ENCODE measurements at regions not wholly inside any gene's neighbourhood (a gene's known extent, or its start where the extent isn't known, plus 50 kb on each side); places are given as distances from the start of the nearest gene placed in this dataset.

DNA sequence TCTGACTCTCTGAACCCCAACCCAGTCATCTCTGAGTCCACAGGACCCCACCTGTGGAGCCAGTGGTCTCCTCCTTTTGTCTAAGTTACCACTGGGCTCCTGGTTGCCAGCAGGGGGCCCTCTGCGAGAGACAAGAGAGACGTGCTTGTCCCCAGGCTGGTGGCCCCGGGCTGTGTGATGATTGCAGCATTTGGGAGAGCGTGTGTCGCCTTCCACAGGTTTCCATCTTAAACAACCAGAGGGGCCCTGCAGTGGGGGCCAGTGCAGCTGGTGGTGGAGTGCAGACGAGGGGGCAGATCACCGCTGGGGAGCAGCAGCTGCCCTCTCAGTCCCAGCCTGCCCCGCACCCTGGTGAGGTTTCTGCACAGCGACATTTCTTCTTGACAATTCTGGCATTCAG, 122.4 kb upstream of the PPP2R2D start:
- Histone ChIP-seq H3K27ac (ENCODE audit: low read depth in 1 of 2, low read length in 2 of 2) (no peak overlapping the region), H3K4me1 (ENCODE audit: insufficient read depth, low read length) (no peaks in the 10 kb centered on the region), H3K4me3 (ENCODE audit: low read length) (no peak overlapping the region), H3K9me3 (ENCODE audit: control insufficient read depth in 1 of 2, insufficient read depth in 1 of 2, low read length in 2 of 2) (peaks cover 26 to 68% of the 10 kb centered on the region in 2 experiments), H3K36me3 (ENCODE audit: insufficient read depth, low read length) (no peaks in the 10 kb centered on the region), H3K27me3 (ENCODE audit: control insufficient read depth in 1 of 2, insufficient read depth in 2 of 2, low read length in 2 of 2) (no peaks in the 10 kb centered on the region)
- H3K36me3 Mint-ChIP-seq (ENCODE audit: low read depth), result no peaks in the 10 kb centered on the region
- H3K4me3 Mint-ChIP-seq, result no peak overlapping the region
- ChIA-PET CTCF (no interaction called here), POLR2A (no interaction called here)
- peaks cover 9% of the 10 kb centered on the region for H3K27me3 Mint-ChIP-seq
- no peak for DNase-seq
- H3K27ac Mint-ChIP-seq, result no peak overlapping the region
- no peaks in the 10 kb centered on the region for H3K4me1 Mint-ChIP-seq (ENCODE audit: low read depth)
- peaks cover 11% of the 10 kb centered on the region for H3K9me3 Mint-ChIP-seq
- no peak for ATAC-seq (ENCODE audit: poor library complexity)
- TF ChIP-seq, protein P1, sequence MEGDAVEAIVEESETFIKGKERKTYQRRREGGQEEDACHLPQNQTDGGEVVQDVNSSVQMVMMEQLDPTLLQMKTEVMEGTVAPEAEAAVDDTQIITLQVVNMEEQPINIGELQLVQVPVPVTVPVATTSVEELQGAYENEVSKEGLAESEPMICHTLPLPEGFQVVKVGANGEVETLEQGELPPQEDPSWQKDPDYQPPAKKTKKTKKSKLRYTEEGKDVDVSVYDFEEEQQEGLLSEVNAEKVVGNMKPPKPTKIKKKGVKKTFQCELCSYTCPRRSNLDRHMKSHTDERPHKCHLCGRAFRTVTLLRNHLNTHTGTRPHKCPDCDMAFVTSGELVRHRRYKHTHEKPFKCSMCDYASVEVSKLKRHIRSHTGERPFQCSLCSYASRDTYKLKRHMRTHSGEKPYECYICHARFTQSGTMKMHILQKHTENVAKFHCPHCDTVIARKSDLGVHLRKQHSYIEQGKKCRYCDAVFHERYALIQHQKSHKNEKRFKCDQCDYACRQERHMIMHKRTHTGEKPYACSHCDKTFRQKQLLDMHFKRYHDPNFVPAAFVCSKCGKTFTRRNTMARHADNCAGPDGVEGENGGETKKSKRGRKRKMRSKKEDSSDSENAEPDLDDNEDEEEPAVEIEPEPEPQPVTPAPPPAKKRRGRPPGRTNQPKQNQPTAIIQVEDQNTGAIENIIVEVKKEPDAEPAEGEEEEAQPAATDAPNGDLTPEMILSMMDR (IDR thresholded peaks at IDR 0.05), result no peak
- intact Hi-C loops (cut with DNase I, micrococcal nuclease), result no loop called here

DNA sequence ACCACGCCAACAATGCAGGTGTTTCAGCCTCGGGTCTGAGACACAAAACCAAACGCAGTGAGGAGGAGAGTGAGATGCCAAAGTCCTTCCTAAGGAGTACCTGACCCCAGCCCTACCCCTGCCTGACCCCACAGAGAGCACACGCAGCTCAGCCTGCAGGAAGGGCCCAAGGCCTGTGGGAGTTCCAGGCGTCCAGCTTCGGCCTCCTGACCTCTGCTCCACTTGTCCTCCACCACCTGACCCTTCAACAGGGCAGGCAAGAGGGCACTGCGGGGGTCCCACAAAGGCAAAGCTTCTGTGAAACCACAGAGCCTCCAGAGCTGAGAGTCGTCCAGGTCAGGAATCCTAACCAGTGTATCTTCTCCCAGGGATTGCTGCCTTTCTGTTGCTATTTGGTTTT, 122.0 kb upstream of the PPP2R2D start:
- ATAC-seq (ENCODE audit: poor library complexity), result no peak
- CTCF ChIA-PET, result no interaction called here
- Histone ChIP-seq H3K27me3 (ENCODE audit: control insufficient read depth in 1 of 2, insufficient read depth in 2 of 2, low read length in 2 of 2) (no peaks in the 10 kb centered on the region), H3K4me3 (ENCODE audit: low read length) (no peak overlapping the region), H3K36me3 (ENCODE audit: insufficient read depth, low read length) (no peaks in the 10 kb centered on the region), H3K4me1 (ENCODE audit: insufficient read depth, low read length) (no peaks in the 10 kb centered on the region), H3K9me3 (ENCODE audit: control insufficient read depth in 1 of 2, insufficient read depth in 1 of 2, low read length in 2 of 2) (peaks cover 26 to 63% of the 10 kb centered on the region in 2 experiments), H3K27ac (ENCODE audit: low read depth in 1 of 2, low read length in 2 of 2) (no peak overlapping the region)
- peaks cover 9% of the 10 kb centered on the region for H3K27me3 Mint-ChIP-seq
- H3K4me1 Mint-ChIP-seq (ENCODE audit: low read depth), result no peaks in the 10 kb centered on the region
- H3K9me3 Mint-ChIP-seq, result peaks cover 11% of the 10 kb centered on the region
- POLR2A ChIA-PET, result no interaction called here
- DNase-seq, result no peak
- TF ChIP-seq, protein P1 (IDR thresholded peaks at IDR 0.05), result no peak
- H3K36me3 Mint-ChIP-seq (ENCODE audit: low read depth), result no peaks in the 10 kb centered on the region
- no peak overlapping the region for H3K4me3 Mint-ChIP-seq
- H3K27ac Mint-ChIP-seq, result no peak overlapping the region
- intact Hi-C loops (cut with DNase I, micrococcal nuclease), result no loop called here

DNA sequence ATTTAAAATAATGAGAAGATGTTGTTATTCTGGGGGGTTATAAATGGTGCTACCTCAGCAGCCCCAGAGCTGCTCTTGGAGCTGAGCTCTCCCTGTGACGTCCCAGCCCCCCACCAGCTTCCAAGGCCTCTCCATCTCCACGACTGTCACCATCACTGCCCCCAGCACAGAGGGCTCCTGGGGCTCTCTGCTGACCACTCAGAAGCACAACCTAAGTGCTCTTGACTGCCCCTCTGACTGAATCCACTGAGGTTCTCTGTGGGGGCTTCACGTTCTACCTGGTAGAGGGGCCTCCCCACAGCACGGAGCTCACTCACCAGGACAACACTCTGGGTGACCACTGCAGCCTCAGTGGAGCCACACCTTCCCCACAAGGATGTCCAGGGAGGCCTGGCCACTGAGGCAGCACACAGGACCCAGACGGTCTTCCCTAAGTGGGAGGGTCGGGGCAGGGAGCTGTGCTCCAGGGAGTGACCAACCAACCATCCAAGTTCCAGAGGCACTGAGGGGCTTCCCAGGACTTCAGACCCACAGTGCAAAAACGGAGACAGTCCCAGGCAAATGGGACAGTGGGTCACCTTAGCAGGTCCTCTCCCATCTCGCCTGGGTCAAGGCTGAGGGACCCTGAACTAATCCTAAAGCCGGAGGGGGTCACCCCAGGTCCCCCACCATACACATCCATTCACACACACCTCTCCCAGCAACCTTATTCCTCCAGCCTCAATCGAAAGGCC, 121.0 kb upstream of the PPP2R2D start:
- no peaks in the 10 kb centered on the region for H3K36me3 ChIP-seq (ENCODE audit: insufficient read depth, low read length)
- DNase-seq (no peak), ATAC-seq (ENCODE audit: poor library complexity) (no peak)
- H3K4me3 Mint-ChIP-seq, result no peak overlapping the region
- H3K4me1 ChIP-seq (ENCODE audit: insufficient read depth, low read length), result no peaks in the 10 kb centered on the region
- H3K9me3 Mint-ChIP-seq, result peaks cover 11% of the 10 kb centered on the region
- TF ChIP-seq, protein P1 (IDR thresholded peaks at IDR 0.05), result no peak
- ChIA-PET CTCF (no interaction called here), POLR2A (no interaction called here)
- H3K27ac Mint-ChIP-seq, result no peak overlapping the region
- H3K9me3 ChIP-seq (ENCODE audit: control insufficient read depth in 1 of 2, insufficient read depth in 1 of 2, low read length in 2 of 2), result peaks cover 26 to 54% of the 10 kb centered on the region in 2 experiments
- H3K27me3 Mint-ChIP-seq, result peaks cover 9% of the 10 kb centered on the region
- intact Hi-C loops (cut with DNase I, micrococcal nuclease), result loop anchor here in 1 of 2 experiments (10.0 kb wide), 1 partner anchor 615 kb away; no protein-coding TSS in a partner anchor
- no peaks in the 10 kb centered on the region for H3K27me3 ChIP-seq (ENCODE audit: control insufficient read depth in 1 of 2, insufficient read depth in 2 of 2, low read length in 2 of 2)
- H3K27ac ChIP-seq (ENCODE audit: low read depth in 1 of 2, low read length in 2 of 2), result no peak overlapping the region
- no peaks in the 10 kb centered on the region for H3K4me1 Mint-ChIP-seq (ENCODE audit: low read depth)
- H3K4me3 ChIP-seq (ENCODE audit: low read length), result no peak overlapping the region
- no peaks in the 10 kb centered on the region for H3K36me3 Mint-ChIP-seq (ENCODE audit: low read depth)
